ENCODE measurements at regions not wholly inside any gene's neighbourhood (a gene's known extent, or its start where the extent isn't known, plus 50 kb on each side); places are given as distances from the start of the nearest gene placed in this dataset.

DNA sequence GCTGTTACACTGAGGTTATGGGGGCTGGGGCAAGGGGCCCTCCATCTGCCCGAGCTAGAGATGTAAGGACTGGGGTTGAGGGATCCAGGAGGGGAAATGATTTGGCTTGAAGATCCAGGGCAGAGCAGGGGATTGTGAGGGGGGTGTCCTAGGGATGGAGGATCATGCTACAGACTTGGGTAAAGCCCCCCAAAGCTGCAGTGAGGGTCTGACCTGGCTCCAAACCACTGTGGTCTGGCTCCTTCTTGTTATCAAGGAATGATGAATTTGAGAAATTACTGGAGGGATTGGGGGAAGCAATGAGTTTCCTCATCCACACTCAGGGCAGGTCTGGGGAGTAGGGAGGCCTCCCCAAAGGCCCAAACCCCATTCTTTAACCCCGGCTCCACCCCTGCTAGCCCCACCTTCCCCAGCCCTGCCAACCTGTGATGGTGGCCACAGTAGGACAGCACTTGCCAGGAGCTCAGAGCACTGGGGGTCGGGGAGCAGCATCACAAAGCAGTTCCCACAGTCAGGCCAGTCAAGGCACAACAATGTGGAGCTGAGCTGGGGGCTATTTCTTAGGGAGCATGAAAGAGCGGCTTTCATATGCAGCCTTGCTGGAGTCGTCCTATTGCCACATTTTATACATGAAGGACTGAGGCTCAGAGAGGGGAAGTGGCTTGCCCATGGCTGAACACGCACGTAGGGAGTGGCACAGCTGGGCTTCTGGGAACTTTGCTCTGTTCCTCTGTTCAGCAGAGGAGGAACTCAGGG lies 165.5 kb downstream of the EFNB1 start:
- Histone ChIP-seq H3K4me3 (no peak overlapping the region), H3K27ac (no peak overlapping the region)
- TF ChIP-seq CTCF (IDR thresholded peaks at IDR 0.05): no peak
- peak; percentile 54 for DNase-seq (ENCODE audit: low spot score)

DNA sequence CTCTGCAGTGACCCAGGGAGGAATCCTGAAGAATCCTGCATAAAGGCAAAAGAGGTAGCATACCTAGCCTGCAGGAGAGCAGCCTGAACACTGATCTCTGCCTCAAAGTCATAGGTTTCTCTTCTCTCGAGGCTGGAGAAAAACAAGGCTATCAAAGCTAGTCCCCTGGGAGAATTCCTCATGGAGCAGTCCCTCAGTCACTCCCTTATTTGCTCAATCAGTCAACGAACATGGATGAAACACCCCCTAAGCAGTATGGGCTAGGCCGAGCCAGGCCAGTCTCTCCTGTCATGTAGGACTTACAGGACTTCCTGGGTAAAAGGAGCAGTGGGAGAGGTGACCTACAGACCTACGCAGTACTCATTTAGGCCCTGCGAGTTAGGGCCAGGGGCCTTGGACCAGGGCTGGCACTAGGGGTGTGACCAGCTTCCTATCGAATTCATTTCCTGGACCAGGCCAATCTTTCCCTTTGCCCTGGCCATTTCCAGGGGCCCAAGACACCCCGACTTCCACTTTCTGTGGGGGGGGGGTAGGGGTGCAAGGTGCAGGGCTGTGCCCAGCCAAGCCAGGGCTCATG lies 164.1 kb downstream of the EFNB1 start:
- no peak for DNase-seq (ENCODE audit: low spot score)
- TF ChIP-seq CTCF (IDR thresholded peaks at IDR 0.05): no peak
- H3K27ac ChIP-seq: no peak overlapping the region
- no peak overlapping the region for H3K4me3 ChIP-seq

- Histone ChIP-seq H3K4me3 (no peak overlapping the region), H3K27ac (no peak overlapping the region)
- no peak for TF ChIP-seq CTCF (IDR thresholded peaks at IDR 0.05)
- DNase-seq (ENCODE audit: low spot score): no peak
These were observed 163.0 kb downstream of the EFNB1 start for GRCh38 chrX:68991691-68992345.

DNA sequence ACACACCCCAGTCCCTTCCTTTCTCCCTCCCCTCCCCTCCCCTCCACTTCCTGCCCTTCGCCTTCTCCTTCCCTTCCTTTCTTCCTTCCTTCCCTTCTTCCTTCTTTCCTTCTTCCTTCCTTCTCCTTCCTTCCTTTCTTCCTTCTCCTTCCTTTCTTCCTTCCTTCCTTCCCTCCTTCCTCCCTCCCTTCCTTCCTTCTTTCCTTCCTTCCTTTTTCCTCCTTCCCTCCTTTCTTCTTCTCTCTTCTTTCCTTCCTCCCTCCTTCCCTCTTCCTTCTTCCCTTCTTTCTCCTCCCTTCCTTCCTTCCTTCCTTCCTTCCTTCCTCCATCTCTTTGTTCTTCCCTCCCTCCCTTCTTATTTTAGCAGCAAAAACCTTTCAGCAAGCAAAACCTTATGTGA lies 162.1 kb downstream of the EFNB1 start:
- DNase-seq (ENCODE audit: low spot score): no peak
- no peak overlapping the region for H3K27ac ChIP-seq
- H3K4me3 ChIP-seq: no peak overlapping the region
- TF ChIP-seq CTCF (IDR thresholded peaks at IDR 0.05): no peak

DNA sequence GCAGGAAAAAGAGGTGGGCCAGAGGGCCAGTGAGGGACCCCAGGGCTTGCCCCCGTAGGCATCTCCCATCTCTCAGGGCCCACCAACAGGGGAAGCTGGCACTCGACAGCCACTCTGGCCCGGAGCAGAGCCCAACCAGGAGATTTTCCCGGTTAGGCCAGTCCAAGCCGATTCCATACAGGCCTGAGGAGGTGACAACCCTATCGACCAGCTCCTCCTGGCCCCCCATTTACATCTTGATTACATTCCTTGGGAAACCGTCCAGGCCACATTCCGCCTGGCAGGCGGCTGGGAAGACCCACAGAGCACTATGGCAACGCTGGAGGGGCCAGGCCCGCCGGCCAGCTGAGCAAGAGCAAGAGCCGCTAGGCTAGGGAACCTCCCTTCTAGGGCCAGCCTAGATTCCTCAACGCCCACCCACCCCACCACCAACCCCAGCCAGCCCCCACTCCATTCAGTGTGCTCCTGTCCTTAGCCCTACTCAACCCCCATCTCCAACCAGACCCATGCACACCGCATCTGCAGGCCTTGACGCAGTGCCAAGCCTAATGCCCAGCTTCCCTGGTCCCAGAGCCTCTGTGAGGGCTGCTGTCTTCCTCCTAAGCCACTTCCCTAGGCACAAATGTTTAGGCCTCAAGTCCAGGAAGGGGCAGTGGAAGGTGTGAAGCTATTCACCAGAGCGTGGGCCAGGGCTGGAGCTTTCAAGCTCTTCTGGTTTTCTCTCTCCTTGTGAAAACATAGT lies 161.2 kb downstream of the EFNB1 start:
- Histone ChIP-seq H3K4me3 (no peak overlapping the region), H3K27ac (peak overlapping the region in 1 of 2 donors; percentile 57)
- DNase-seq (ENCODE audit: low spot score): no peak
- no peak for TF ChIP-seq CTCF (IDR thresholded peaks at IDR 0.05)

DNA sequence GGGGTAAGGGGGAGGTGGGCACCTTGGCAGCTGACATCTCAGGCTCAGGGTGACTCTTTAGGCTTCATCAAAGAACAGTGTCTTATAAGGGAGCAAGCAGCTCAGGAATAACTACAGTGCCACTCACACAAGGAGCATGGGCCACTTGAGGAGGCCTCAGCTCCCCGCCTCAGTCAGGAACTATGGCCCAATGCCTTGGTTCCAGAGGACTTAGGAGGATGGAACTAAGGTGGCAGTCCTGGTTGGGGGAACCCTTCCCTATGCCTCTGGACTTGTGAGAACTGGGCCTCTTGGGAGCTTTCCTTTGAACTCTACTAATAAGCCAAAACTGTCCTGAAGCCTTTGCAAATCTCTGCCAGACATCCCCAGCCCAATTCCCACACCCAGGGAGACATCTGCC lies 160.6 kb downstream of the EFNB1 start:
- Histone ChIP-seq H3K4me3 (no peak overlapping the region), H3K27ac (peak overlapping the region in 1 of 2 donors; percentile 57)
- no peak for DNase-seq (ENCODE audit: low spot score)
- no peak for TF ChIP-seq CTCF (IDR thresholded peaks at IDR 0.05)

All from coronary artery (tissue), 2 donors.